ENCODE measurements at regions not wholly inside any gene's neighbourhood (a gene's known extent, or its start where the extent isn't known, plus 50 kb on each side); places are given as distances from the start of the nearest gene placed in this dataset.
"Not testable (repeated sequence)": the region's sequence is repeated elsewhere in the genome, so short reads cannot be mapped to it uniquely, and the experiment has no call there.

DNA sequence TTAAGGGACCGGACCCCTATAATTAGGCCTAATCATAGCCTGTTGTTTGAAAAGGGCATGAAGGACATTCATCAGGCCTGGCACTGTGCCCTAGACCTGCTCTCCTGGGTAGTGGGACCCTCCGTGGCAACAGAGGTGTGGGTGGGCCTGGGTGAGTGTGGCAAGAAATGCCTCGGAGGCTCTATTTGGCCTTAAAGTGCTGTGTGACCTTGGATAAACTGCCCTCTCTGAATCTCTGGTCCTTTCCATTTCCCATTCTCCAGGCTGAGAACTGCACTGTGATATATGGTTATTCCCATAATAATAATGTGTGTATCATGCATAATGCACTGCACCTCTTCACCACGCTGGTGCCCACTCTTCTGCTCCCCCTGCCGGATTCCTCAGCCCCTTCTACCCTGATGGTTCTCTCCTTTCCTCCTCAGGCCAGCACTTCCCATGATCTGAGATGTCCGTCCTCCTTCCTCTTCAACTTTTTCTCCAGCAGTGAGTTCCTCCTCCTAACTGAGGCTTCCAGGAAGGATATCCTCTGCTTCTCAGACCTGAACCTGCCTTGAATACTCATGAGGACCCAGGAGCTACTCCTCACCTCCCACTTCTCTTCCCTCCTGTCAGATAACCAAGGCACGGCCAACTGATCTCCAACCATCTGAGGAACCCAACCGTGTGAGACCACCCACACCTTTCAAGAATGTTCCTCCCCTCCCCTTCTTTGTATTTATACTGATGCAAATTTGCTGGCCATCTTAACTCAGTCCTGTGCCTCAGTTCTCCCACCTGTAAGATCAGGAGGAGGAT is 111.0 kb upstream of the PZP start:
- in situ Hi-C loops (cut with MboI; ENCODE audit: low sequenced_read_pairs in 4 of 4), result no loop called here
- Histone ChIP-seq H3K9me3 (no peaks in the 10 kb centered on the region), H3K4me1 (no peaks in the 10 kb centered on the region), H3K27me3 (no peaks in the 10 kb centered on the region), H3K36me3 (no peaks in the 10 kb centered on the region), H3K27ac (no peak overlapping the region), H3K4me3 (no peak overlapping the region)
- TF ChIP-seq, protein P1, sequence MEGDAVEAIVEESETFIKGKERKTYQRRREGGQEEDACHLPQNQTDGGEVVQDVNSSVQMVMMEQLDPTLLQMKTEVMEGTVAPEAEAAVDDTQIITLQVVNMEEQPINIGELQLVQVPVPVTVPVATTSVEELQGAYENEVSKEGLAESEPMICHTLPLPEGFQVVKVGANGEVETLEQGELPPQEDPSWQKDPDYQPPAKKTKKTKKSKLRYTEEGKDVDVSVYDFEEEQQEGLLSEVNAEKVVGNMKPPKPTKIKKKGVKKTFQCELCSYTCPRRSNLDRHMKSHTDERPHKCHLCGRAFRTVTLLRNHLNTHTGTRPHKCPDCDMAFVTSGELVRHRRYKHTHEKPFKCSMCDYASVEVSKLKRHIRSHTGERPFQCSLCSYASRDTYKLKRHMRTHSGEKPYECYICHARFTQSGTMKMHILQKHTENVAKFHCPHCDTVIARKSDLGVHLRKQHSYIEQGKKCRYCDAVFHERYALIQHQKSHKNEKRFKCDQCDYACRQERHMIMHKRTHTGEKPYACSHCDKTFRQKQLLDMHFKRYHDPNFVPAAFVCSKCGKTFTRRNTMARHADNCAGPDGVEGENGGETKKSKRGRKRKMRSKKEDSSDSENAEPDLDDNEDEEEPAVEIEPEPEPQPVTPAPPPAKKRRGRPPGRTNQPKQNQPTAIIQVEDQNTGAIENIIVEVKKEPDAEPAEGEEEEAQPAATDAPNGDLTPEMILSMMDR (IDR thresholded peaks at IDR 0.05 in 4 of 5, conservative IDR thresholded peaks at IDR 0.05 in 1 of 5), result peak in 1 of 5 experiments; percentile 13
- TF ChIP-seq POLR2A (IDR thresholded peaks at IDR 0.05), result no peak
- DNase-seq (no peak), ATAC-seq (no peak)
- intact Hi-C loops (cut with DNase I; ENCODE audit: low total_unique reads), result no loop called here

DNA sequence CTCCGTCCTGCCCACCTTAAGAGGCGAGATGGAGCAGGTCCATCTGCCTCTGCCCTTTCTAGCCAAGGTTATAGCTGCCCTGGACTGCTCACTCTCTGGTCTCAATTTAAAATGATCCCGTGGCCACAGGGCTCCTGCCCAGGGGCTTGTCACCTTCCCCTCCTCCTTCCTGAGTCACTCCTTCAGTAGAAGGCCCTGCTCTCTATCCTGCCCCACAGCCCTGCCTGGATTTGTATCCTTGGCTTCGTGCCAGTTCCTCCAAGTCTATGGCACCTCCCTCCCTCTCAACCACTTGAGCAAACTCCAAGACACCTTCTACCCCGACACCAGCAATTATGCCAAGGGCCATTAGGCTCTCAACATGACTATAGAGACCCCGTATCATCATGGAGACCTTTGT is 105.3 kb upstream of the PZP start:
- intact Hi-C loops (cut with DNase I; ENCODE audit: low total_unique reads); ATAC-seq; in situ Hi-C loops (cut with MboI; ENCODE audit: low sequenced_read_pairs in 4 of 4): not testable (repeated sequence)

DNA sequence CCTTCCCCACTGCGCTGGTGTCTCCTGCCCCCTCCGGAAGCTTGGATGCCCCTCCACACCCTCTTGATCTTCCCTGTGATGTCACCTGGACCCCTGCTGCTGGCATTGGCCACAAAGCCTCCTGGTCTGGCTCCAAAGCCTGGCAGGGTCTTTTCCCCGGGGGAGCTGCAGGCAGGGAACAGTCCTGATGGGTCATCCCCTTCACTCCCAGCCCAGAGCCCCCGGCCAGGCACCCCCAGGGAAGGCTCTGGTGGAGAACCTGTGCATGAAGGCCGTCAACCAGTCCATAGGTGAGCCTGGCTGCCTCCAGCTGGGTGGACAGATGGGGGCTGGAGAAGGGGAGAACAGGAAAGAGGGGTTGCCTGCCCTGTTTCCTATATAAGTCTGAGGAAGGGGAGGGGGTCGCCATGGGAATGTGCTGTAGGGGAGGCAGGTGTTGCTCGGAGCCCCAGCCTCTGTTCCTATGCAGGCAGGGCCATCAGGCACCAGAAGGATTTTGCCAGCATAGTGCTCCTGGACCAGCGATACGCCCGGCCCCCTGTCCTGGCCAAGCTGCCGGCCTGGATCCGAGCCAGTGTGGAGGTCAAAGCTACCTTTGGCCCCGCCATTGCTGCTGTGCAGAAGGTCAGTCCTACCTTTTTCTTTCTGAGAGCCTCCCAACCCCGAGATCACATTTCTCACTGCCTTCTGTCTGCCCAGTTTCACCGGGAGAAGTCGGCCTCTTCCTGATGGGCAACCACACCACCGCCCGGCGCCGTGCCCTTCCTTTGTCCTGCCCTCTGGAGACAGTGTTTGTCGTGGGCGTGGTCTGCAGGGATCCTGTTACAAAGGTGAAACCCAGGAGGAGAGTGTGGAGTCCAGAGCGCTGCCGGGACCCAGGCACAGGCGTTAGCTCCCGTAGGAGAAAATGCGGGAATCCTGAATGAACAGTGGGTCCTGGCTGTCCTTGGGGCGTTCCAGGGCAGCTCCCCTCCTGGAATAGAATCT is 104.5 kb upstream of the PZP start:
- H3K4me3 ChIP-seq; in situ Hi-C loops (cut with MboI; ENCODE audit: low sequenced_read_pairs in 4 of 4); H3K27me3 ChIP-seq; H3K4me1 ChIP-seq; DNase-seq; H3K36me3 ChIP-seq; H3K27ac ChIP-seq; intact Hi-C loops (cut with DNase I; ENCODE audit: low total_unique reads); H3K9me3 ChIP-seq; ATAC-seq: not testable (repeated sequence)

More for the DNA sequence above, 105.3 kb upstream of the PZP start:
- H3K9me3 ChIP-seq, DNase-seq, H3K27ac ChIP-seq, H3K4me1 ChIP-seq, H3K27me3 ChIP-seq, H3K4me3 ChIP-seq, H3K36me3 ChIP-seq: not testable (repeated sequence)

DNA sequence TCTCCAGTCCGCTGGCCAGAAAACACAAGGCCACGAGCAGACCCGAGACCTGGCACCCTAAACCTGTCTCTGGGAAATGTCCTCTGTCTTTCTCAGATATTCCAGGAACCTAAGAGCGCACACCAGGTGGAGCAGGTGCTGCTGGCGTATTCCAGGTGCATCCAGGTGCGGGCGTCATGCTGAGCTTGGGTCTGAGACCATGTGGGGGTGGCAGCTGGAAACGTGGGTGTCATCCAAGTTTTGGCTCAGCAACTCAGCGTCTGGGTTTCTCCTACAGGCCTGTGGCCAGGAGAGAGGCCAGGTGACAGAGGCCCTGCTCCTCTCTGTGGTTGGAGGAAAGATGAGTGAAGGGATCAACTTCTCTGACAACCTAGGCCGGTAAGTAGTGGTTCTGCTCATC is 103.3 kb upstream of the PZP start:
- H3K27me3 ChIP-seq; H3K9me3 ChIP-seq; H3K4me3 ChIP-seq; in situ Hi-C loops (cut with MboI; ENCODE audit: low sequenced_read_pairs in 4 of 4); H3K4me1 ChIP-seq; intact Hi-C loops (cut with DNase I; ENCODE audit: low total_unique reads); H3K27ac ChIP-seq; DNase-seq; H3K36me3 ChIP-seq; ATAC-seq: not testable (repeated sequence)

DNA sequence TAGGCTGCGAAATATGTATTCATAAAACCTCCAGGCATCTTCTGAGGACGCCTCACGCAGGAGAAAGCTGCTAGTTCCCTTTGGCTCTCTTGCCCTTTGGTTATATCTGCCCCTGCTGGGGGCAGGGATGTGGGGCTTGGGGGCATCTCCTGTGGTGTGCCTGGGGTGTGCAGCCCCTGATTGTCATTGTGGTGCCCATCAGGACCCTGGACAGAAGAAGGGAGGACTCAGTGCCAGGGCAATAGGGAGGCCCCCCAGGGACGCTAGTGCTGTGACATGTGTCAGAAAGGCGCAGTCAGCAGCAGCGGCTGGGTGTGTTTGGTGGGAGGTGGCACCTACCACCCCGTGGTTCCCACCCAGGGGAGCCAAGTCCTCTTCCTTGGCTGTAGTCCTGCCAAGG is 102.5 kb upstream of the PZP start:
- H3K27me3 ChIP-seq; ATAC-seq; H3K36me3 ChIP-seq; H3K4me3 ChIP-seq; DNase-seq; in situ Hi-C loops (cut with MboI; ENCODE audit: low sequenced_read_pairs in 4 of 4); H3K4me1 ChIP-seq; intact Hi-C loops (cut with DNase I; ENCODE audit: low total_unique reads); H3K9me3 ChIP-seq; H3K27ac ChIP-seq: not testable (repeated sequence)

DNA sequence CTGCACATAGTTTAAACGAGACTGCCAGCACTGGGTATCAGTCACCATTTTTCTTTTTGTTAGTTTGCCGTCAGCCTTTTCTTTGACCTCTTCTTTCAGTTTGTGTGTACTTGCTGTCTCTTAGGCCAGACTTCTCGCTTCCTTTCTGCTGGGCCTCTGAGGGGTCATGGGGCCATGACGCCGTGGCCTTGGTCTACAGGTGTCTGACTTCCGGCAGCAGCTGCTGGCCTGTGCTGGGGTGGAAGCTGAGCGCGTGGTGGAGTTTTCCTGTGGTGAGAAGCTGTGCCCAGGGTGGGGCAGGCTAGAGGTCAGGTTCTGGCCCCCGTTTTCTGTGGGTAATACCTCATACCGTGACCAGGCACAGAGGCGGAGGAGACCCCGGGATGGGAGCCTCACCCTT is 101.6 kb upstream of the PZP start:
- H3K9me3 ChIP-seq; H3K4me1 ChIP-seq; H3K36me3 ChIP-seq; intact Hi-C loops (cut with DNase I; ENCODE audit: low total_unique reads); ATAC-seq; H3K27ac ChIP-seq; H3K4me3 ChIP-seq; H3K27me3 ChIP-seq; DNase-seq; in situ Hi-C loops (cut with MboI; ENCODE audit: low sequenced_read_pairs in 4 of 4): not testable (repeated sequence)

DNA sequence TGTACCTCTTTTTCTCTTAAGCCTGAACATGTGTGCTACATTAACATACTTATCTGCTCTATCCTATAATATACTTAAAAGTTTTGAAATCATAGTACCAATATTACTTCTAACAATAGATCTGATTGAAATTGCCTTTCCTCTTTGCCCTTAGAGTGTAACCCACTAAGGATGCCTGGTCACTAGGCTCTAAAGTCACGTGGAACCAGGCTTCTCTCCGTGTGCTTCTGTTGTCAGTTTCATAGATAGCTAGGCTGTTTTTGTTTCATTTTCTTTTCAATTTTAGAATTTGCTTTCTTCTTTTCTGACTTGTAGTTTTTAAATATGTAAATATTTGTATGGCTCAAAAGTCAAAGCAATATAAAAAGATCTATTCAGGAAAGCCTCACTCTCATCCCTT is 100.5 kb upstream of the PZP start:
- H3K27ac ChIP-seq; ATAC-seq; in situ Hi-C loops (cut with MboI; ENCODE audit: low sequenced_read_pairs in 4 of 4); H3K4me1 ChIP-seq; H3K27me3 ChIP-seq; H3K9me3 ChIP-seq; H3K4me3 ChIP-seq; intact Hi-C loops (cut with DNase I; ENCODE audit: low total_unique reads); DNase-seq; H3K36me3 ChIP-seq: not testable (repeated sequence)

DNA sequence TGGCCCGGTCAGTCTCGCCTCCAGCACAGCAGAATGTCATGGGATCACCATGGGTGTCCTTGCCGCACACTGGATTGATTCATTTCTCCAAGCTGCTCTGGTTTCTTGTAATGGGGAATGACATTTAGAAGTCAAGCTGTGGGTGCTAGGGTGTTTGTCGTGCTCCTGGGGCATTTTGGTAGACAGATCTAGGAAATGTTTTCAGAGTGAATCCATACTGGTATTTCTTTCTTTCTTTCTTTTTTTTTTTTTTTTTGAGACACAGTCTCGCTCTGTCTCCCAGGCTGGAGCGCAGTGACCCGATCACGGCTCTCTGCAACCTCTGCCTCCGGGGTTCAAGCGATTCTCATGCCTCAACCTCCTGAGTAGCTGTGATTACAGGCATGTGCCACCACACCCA is 100.0 kb upstream of the PZP start:
- H3K27ac ChIP-seq; DNase-seq; H3K36me3 ChIP-seq; in situ Hi-C loops (cut with MboI; ENCODE audit: low sequenced_read_pairs in 4 of 4); H3K27me3 ChIP-seq; H3K4me3 ChIP-seq; intact Hi-C loops (cut with DNase I; ENCODE audit: low total_unique reads); H3K4me1 ChIP-seq; H3K9me3 ChIP-seq; ATAC-seq: not testable (repeated sequence)

DNA sequence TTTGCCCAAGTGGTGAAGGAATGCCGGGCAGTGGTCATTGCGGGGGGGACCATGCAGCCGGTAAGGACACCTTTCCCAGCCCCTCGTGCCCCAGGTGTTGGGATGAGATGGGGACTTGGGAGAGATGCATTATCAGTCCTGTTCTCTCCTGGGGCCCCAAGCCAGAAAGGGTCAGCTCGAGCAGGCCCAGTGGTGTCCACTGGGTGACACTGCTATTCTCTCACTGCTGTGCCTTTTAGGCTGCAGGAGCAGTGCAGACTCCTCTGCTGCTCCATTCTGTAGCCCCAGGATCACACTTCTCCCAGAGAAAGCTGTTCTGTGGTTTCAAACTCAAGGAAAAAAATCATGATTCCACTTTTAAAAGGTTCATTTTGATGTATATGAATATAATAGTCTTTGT is 99.1 kb upstream of the PZP start:
- DNase-seq; intact Hi-C loops (cut with DNase I; ENCODE audit: low total_unique reads); in situ Hi-C loops (cut with MboI; ENCODE audit: low sequenced_read_pairs in 4 of 4); H3K9me3 ChIP-seq; ATAC-seq; H3K36me3 ChIP-seq; H3K4me3 ChIP-seq; H3K27me3 ChIP-seq; H3K4me1 ChIP-seq; H3K27ac ChIP-seq: not testable (repeated sequence)

DNA sequence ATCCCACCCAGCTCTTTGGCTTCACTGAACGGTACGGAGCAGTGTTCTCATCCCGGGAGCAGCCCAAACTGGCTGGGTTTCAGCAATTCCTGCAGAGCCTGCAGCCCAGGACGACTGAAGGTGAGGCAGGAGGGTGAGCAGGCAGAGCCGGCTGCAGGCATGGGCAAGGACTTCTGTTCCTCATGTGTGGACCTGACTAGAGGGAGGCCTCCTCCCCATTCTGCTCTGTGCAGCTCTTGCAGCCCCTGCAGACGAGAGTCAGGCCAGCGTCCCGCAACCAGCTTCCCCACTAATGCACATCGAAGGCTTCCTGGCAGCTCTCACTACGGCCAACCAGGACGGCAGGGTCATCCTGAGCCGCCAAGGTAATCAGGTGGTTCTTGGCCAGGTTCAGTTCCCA is 97.8 kb upstream of the PZP start:
- DNase-seq; in situ Hi-C loops (cut with MboI; ENCODE audit: low sequenced_read_pairs in 4 of 4); H3K4me1 ChIP-seq; H3K4me3 ChIP-seq; H3K27ac ChIP-seq; H3K9me3 ChIP-seq; H3K27me3 ChIP-seq; ATAC-seq; H3K36me3 ChIP-seq; intact Hi-C loops (cut with DNase I; ENCODE audit: low total_unique reads): not testable (repeated sequence)

Measured in gastrocnemius medialis (tissue), 4 donors.